ENCODE measurements at regions not wholly inside any gene's neighbourhood (a gene's known extent, or its start where the extent isn't known, plus 50 kb on each side); places are given as distances from the start of the nearest gene placed in this dataset.
"Not testable (repeated sequence)": the region's sequence is repeated elsewhere in the genome, so short reads cannot be mapped to it uniquely, and the experiment has no call there.

DNA sequence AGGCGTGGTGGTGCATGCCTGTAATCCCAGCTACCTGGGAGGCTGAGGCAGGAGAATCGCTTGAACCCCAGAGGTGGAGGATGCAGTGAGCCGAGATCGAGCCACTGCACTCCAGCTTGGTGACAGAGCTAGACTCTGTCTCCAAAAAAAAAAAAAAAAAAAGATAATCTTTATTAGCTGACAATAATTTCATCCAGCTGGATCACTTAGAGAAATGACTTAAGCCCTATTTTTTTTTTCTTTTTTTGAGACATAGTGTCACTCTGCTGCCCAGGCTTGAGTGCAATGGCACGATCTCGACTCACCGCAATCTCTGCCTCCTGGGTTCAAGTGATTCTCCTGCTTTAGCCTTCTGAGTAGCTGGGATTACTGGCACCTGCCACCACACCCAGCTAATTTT lies 51.6 kb upstream of the MAP4K4 start:
- not testable (repeated sequence) for H3K9ac ChIP-seq (ENCODE audit: low read length); H3K9me3 ChIP-seq (ENCODE audit: low read length); H3K4me3 ChIP-seq (ENCODE audit: low read depth in 1 of 2, low read length in 2 of 2); H3K4me1 ChIP-seq (ENCODE audit: insufficient read depth, low read length); H3K27me3 ChIP-seq (ENCODE audit: control insufficient read depth in 1 of 2, insufficient read depth in 2 of 2, low read length in 2 of 2); H3K36me3 ChIP-seq (ENCODE audit: insufficient read depth, low read length); H3K27ac ChIP-seq (ENCODE audit: low read depth, low read length)

DNA sequence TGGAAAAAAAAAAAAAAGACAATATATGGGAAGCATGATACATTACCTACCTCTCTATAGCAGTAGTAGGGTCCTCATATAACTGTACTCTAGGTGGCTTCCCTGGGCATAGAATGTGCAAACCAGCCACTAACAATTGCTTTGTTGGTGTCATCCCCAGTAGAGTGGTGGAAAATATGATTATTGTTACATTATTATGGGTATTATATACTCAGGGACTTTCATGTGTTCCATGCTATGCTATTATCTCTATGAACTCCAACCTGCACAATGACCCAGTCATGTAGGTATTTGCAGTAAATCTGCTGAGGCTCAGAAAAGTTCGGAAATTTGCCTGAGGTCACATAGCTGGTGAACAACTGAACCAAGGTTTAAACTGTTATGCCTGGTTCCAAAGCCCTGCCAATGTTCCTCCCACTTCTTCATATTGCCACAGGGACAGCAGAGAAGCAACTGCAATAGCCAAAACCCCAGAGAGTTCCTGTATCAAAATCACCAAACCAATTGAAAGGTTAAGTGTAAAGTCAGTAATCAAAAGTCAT lies 52.6 kb upstream of the MAP4K4 start:
- H3K4me3 ChIP-seq (ENCODE audit: low read depth in 1 of 2, low read length in 2 of 2): no peak overlapping the region
- no peak overlapping the region for H3K9ac ChIP-seq (ENCODE audit: low read length)
- H3K27me3 ChIP-seq (ENCODE audit: control insufficient read depth in 1 of 2, insufficient read depth in 2 of 2, low read length in 2 of 2): no peaks in the 10 kb centered on the region
- H3K4me1 ChIP-seq (ENCODE audit: insufficient read depth, low read length): no peaks in the 10 kb centered on the region
- no peak overlapping the region for H3K27ac ChIP-seq (ENCODE audit: low read depth, low read length)
- H3K36me3 ChIP-seq (ENCODE audit: insufficient read depth, low read length): no peaks in the 10 kb centered on the region
- no peaks in the 10 kb centered on the region for H3K9me3 ChIP-seq (ENCODE audit: low read length)

DNA sequence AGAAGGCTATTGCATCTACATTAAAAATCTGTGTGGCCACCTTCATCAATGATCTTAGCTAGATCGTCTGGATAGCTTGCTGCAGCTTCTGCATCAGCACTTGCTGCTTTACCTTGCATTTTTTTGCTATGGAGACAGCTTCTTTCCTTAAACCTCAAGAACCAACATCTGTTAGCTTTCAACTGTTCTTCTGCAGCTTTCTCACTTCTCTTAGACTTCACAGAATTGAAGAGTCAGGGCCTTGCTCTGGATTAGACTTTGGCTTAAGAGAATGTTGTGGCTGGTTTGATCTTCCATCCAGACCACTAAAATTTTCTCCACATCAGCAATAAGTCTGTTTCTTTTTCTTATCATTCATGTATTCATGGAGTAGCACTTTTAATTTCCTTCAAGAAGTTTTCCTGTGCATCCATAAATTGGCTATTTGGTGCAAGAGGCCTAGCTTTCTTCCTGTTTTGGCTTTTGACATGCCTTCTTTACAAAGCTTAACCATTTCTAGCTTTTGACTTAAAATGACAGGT lies 54.4 kb upstream of the MAP4K4 start:
- H3K27me3 ChIP-seq (ENCODE audit: control insufficient read depth in 1 of 2, insufficient read depth in 2 of 2, low read length in 2 of 2): no peaks in the 10 kb centered on the region
- H3K9me3 ChIP-seq (ENCODE audit: low read length): no peaks in the 10 kb centered on the region
- no peak overlapping the region for H3K9ac ChIP-seq (ENCODE audit: low read length)
- H3K4me1 ChIP-seq (ENCODE audit: insufficient read depth, low read length): peaks cover 3% of the 10 kb centered on the region
- no peaks in the 10 kb centered on the region for H3K36me3 ChIP-seq (ENCODE audit: insufficient read depth, low read length)
- no peak overlapping the region for H3K4me3 ChIP-seq (ENCODE audit: low read depth in 1 of 2, low read length in 2 of 2)
- H3K27ac ChIP-seq (ENCODE audit: low read depth, low read length): no peak overlapping the region

DNA sequence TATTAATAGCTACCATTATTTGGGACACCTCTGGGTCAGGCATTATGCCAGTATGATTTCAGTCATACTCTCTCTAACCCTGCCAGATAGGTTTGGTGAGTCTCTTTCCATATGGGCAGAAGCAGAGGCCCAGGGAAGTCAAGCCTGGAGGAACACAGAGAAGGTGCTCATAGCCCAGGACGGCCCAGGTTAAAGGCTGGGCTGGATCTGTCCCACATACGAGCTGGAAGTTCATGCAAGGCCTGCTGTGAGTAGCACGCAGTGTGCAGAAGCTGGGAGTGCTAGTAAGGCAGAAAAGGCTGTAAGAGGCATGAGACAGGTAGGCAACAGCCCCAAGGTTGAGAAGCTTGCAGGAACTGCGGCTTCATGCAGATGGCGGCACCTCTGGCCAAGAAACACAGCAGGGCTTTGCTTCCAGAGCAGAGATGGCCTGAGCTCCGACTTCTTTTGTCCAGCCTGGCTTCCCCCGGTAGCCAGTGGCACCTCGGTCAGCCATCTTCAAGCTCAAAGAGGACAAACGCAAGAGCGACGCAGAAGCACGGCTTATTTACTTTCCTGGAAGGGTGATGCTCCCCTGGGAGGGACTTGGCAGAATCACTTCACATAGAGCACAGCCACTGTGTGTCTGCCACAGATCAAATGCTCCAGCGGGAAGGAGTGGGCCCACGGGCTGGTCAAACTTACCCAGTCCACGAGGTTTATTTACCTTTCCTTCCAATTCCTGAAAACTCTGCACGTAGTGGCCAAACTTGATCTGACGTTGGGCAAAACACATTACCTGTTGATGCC lies 58.5 kb upstream of the MAP4K4 start:
- Histone ChIP-seq H3K9ac (ENCODE audit: low read length) (no peak overlapping the region), H3K9me3 (ENCODE audit: low read length) (no peaks in the 10 kb centered on the region), H3K4me1 (ENCODE audit: insufficient read depth, low read length) (peaks cover 3% of the 10 kb centered on the region), H3K4me3 (ENCODE audit: low read depth in 1 of 2, low read length in 2 of 2) (no peak overlapping the region), H3K27ac (ENCODE audit: low read depth, low read length) (no peak overlapping the region), H3K36me3 (ENCODE audit: insufficient read depth, low read length) (no peaks in the 10 kb centered on the region), H3K27me3 (ENCODE audit: control insufficient read depth in 1 of 2, insufficient read depth in 2 of 2, low read length in 2 of 2) (no peaks in the 10 kb centered on the region)

DNA sequence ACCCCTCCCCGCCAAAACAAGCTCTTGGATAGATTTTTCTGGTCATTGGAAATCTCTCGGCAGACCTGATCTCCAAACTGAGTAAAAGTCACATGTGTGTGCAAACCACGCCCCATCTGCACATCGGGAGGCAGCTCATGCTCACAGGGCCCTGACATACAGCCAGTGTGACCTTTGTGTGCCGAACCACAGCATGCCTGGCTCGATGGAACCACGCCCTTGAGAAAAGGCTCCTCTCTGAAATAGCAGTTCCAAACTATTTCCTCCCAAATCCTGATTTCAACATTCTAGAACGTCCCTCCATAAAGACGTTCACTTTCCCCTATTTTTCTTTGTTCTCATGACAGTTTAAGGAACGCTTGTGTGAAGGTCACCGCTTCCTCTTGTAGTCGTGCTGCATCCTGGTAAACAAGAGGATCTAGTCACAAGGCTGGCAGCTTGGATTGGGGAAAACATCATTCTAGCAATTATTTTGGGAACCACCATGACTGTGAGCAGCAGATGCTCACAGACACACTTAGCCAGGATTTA lies 59.3 kb upstream of the MAP4K4 start:
- Histone ChIP-seq H3K9ac (ENCODE audit: low read length) (no peak overlapping the region), H3K9me3 (ENCODE audit: low read length) (no peaks in the 10 kb centered on the region), H3K36me3 (ENCODE audit: insufficient read depth, low read length) (no peaks in the 10 kb centered on the region), H3K27me3 (ENCODE audit: control insufficient read depth in 1 of 2, insufficient read depth in 2 of 2, low read length in 2 of 2) (no peaks in the 10 kb centered on the region), H3K4me3 (ENCODE audit: low read depth in 1 of 2, low read length in 2 of 2) (no peak overlapping the region), H3K4me1 (ENCODE audit: insufficient read depth, low read length) (peaks cover 3% of the 10 kb centered on the region), H3K27ac (ENCODE audit: low read depth, low read length) (no peak overlapping the region)

DNA sequence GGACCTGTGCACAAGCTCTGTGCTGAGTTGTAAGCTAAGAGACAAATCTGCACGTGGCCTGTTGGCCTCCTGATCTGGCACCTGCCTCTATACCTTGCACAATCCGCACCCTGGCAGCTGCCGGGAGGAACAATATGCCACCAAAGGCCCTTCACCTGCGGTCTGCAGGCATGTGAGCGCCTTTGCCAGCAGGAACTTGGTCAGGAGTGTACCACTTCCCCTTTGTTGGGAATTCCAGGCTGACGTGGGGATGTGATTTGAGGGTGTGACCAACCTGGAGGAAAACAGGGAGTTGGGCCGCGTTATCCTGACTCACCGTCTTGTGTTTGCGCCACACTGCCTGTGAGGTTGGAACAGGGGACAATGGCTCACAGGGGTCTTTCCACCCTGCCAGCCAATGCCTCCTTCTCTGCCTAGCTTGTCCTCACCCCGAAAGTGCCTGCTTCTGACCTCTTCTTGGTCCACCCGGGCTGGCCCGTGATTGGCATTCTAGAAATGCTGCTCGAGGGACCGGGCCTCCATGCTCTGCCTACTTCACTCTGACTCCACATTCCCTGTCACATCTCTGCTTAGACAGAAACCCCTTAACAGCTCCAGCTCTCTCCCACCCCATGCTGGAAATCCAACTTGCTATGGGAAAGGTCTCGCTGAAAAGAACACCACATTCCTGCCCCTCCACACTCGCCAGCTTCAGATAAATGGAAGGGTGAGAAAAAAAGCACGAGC lies 67.1 kb upstream of the MAP4K4 start:
- H3K4me3 ChIP-seq (ENCODE audit: low read depth in 1 of 2, low read length in 2 of 2): no peak overlapping the region
- no peak overlapping the region for H3K9ac ChIP-seq (ENCODE audit: low read length)
- no peaks in the 10 kb centered on the region for H3K27me3 ChIP-seq (ENCODE audit: control insufficient read depth in 1 of 2, insufficient read depth in 2 of 2, low read length in 2 of 2)
- H3K27ac ChIP-seq (ENCODE audit: low read depth, low read length): no peak overlapping the region
- H3K4me1 ChIP-seq (ENCODE audit: insufficient read depth, low read length): no peaks in the 10 kb centered on the region
- H3K36me3 ChIP-seq (ENCODE audit: insufficient read depth, low read length): no peaks in the 10 kb centered on the region
- no peaks in the 10 kb centered on the region for H3K9me3 ChIP-seq (ENCODE audit: low read length)

DNA sequence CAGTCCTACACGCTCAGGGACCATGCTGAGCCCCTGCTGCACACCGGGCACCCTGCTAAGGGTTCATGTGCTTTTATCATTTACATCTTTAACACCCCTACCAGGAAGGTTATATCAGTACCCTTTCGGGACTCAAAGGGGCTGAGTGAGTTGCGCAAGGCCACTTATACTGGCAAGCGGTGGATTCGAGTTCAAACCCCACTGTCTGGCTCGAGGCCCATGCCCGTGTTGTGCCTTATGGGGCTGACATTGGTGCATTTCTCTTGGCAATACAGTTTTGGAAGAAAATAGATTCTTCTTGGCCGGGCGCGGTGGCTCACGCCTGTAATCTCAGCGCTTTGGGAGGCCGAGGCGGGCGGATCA lies 69.5 kb upstream of the MAP4K4 start:
- Histone ChIP-seq H3K4me1 (ENCODE audit: insufficient read depth, low read length) (no peaks in the 10 kb centered on the region), H3K9ac (ENCODE audit: low read length) (no peak overlapping the region), H3K27ac (ENCODE audit: low read depth, low read length) (no peak overlapping the region), H3K27me3 (ENCODE audit: control insufficient read depth in 1 of 2, insufficient read depth in 2 of 2, low read length in 2 of 2) (no peaks in the 10 kb centered on the region), H3K9me3 (ENCODE audit: low read length) (no peaks in the 10 kb centered on the region), H3K4me3 (ENCODE audit: low read depth in 1 of 2, low read length in 2 of 2) (no peak overlapping the region), H3K36me3 (ENCODE audit: insufficient read depth, low read length) (no peaks in the 10 kb centered on the region)

DNA sequence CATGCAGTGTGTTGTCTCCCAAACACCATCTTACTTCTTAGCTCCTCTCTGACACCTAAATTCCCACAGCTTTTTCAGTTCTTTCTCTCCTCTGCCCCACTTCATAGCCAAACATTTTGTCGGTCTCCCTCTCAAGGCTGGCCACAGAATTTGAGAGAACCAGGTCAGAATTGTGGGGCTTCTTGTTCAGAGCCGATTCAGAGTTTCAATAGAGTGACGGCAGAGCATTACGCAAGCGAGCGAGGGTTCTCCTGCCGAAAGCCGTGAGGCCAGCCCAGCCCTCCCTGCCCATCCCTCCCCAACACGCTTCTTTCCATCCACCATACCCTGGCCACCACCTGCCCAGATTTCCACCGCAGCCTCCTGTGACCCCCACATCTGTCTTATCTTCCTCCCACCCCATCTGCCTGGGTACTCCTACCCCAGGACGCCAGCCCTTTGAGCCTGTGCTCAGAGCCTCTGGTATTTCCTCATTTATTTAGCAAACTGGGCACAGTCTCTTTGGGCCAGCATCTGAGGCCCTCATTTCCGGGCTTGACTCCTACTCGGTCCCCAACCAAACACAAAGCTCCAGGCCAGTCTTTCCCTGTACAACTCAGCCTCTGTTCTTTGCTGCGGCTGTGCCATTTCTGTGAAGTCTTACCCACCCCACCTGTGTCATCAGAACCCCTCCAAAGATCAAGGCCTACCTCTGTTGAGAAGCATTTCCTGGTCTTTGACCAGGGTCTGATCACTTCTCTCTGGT lies 70.0 kb upstream of the MAP4K4 start:
- no peaks in the 10 kb centered on the region for H3K36me3 ChIP-seq (ENCODE audit: insufficient read depth, low read length)
- no peaks in the 10 kb centered on the region for H3K27me3 ChIP-seq (ENCODE audit: control insufficient read depth in 1 of 2, insufficient read depth in 2 of 2, low read length in 2 of 2)
- H3K9me3 ChIP-seq (ENCODE audit: low read length): no peaks in the 10 kb centered on the region
- H3K27ac ChIP-seq (ENCODE audit: low read depth, low read length): no peak overlapping the region
- no peaks in the 10 kb centered on the region for H3K4me1 ChIP-seq (ENCODE audit: insufficient read depth, low read length)
- no peak overlapping the region for H3K4me3 ChIP-seq (ENCODE audit: low read depth in 1 of 2, low read length in 2 of 2)
- H3K9ac ChIP-seq (ENCODE audit: low read length): no peak overlapping the region

DNA sequence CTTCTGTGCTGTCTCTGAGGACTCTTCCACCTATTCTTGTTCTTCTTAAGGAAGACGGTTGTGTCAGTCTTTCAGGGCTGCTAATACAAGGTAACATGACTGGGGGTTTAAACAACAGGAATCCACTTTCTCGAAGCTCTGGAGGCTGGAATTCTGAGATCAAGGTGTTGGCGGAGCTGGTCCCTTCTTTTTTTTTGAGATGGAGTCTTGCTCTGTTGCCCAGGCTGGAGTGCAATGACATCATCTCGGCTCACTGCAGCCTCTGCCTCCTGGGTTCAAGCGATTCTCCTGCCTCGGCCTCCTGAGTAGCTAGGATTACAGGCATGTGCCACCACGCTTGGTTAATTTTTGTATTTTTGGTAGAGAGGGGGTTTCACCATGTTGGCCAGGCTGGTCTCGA lies 71.7 kb upstream of the MAP4K4 start:
- H3K4me3 ChIP-seq (ENCODE audit: low read depth in 1 of 2, low read length in 2 of 2); H3K36me3 ChIP-seq (ENCODE audit: insufficient read depth, low read length): not testable (repeated sequence)

DNA sequence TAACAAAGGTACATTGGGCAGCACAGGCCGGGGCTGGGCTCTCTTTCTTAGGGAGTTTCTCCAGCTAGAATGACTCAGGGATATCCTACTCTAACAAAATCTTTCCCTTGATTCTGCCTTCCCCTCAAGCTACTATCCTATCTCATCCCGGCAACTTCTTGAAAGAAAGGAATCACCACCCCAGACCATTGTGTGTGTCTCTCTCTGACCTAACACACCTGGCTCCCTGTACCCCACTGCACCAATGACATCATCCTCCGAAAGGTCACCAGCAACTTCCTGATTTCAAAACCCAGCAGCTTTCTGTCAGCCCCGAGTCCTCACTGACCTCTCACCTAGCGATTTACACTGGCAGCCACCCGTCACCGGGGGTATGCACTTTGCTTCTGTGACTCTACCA lies 72.1 kb upstream of the MAP4K4 start:
- H3K9ac ChIP-seq (ENCODE audit: low read length): no peak overlapping the region
- no peak overlapping the region for H3K27ac ChIP-seq (ENCODE audit: low read depth, low read length)
- H3K27me3 ChIP-seq (ENCODE audit: control insufficient read depth in 1 of 2, insufficient read depth in 2 of 2, low read length in 2 of 2): no peaks in the 10 kb centered on the region
- no peak overlapping the region for H3K4me3 ChIP-seq (ENCODE audit: low read depth in 1 of 2, low read length in 2 of 2)
- H3K36me3 ChIP-seq (ENCODE audit: insufficient read depth, low read length): no peaks in the 10 kb centered on the region
- no peaks in the 10 kb centered on the region for H3K9me3 ChIP-seq (ENCODE audit: low read length)
- no peaks in the 10 kb centered on the region for H3K4me1 ChIP-seq (ENCODE audit: insufficient read depth, low read length)

More for the DNA sequence above, 71.7 kb upstream of the MAP4K4 start:
- H3K9me3 ChIP-seq (ENCODE audit: low read length); H3K4me1 ChIP-seq (ENCODE audit: insufficient read depth, low read length); H3K27ac ChIP-seq (ENCODE audit: low read depth, low read length); H3K27me3 ChIP-seq (ENCODE audit: control insufficient read depth in 1 of 2, insufficient read depth in 2 of 2, low read length in 2 of 2); H3K9ac ChIP-seq (ENCODE audit: low read length): not testable (repeated sequence)

DNA sequence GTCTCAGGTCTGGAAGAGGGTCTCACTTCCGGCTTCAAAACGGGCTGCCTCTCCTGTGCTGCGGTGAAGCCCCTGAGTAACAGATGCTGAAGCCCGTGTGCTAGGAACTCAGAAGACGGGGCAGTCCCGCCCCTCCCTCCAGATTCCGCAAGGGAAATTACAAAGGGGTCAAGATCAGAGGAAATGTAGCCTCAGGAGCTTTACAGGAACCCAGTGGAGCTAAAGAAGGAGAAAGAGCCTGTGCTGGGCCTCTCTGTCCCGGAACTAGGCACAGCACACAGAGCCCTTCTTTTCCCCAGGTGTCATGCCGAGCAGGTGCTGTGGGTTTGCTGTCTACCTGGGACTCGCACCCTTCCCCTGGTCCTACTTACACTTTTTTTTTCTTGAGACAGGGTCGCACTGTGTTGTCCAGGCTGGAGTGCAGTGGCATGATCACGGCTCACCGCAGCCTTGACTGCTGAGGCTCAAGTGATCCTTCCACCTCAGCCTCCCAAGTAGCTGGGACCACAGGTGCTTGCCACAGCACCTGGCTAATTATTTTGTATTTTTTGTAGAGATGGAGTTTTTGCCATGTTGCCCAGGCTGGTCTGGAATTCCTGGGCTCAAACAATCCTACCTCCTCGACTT lies 72.7 kb upstream of the MAP4K4 start:
- no peak overlapping the region for H3K4me3 ChIP-seq (ENCODE audit: low read depth in 1 of 2, low read length in 2 of 2)
- H3K9me3 ChIP-seq (ENCODE audit: low read length): no peaks in the 10 kb centered on the region
- H3K27ac ChIP-seq (ENCODE audit: low read depth, low read length): no peak overlapping the region
- no peaks in the 10 kb centered on the region for H3K36me3 ChIP-seq (ENCODE audit: insufficient read depth, low read length)
- H3K27me3 ChIP-seq (ENCODE audit: control insufficient read depth in 1 of 2, insufficient read depth in 2 of 2, low read length in 2 of 2): no peaks in the 10 kb centered on the region
- no peak overlapping the region for H3K9ac ChIP-seq (ENCODE audit: low read length)
- no peaks in the 10 kb centered on the region for H3K4me1 ChIP-seq (ENCODE audit: insufficient read depth, low read length)

Measured in muscle layer of colon (tissue), 2 donors.